Kidney capillary endothelial cell (primary cell): ENCODE measurements at regions not wholly inside any gene's neighbourhood (a gene's known extent, or its start where the extent isn't known, plus 50 kb on each side); places are given as distances from the start of the nearest gene placed in this dataset.
"Not testable (repeated sequence)": the region's sequence is repeated elsewhere in the genome, so short reads cannot be mapped to it uniquely, and the experiment has no call there.

Source experiments
- DNase-seq: peaks from one replicate; pipeline ENCODE4 v3.0.0-alpha.2; 2018; ENCODE audit warnings: low spot score

- DNase-seq: no peak
Measured at GRCh38 chr13:80552851-80553440, 212.0 kb upstream of the SPRY2 start.

DNA sequence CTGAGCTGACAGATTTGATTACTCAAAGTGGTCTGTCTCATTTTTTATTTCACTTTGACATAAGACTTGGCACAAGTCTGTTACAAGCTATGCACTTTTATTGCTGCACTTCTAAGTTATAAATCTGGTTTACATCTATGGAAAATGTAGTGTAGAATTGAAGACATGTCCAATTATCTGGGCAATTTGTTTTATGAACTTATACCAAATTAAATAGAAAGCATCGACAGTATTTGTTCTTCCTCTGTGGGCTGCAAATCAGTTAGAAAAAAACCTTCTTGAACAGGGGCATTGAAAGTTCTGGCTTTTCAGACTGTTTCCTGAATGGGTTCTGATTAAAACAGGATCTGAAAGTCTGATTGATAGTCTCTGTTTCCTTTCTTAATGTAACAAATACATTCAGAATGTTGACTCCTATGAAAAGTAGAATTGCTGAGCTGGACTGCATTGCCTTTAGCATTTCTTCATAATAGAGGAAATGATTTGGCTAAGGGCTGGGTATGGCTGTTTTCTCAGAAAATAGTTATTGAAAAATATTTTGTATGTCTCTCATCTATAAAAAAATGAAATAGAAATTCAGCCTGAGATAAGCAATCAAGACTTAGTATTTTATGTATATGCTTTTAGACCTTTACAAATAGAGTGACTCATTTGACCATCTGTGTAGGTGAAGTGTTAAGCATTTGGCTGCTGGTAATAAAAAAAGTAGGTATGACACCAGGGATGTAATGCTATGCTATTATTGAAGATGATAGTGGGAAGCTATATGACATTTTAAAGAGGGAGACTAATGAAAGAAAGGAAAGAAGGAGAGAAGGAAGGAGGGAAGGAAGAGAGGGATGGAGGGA lies 210.9 kb upstream of the SPRY2 start:
- DNase-seq: no peak

DNA sequence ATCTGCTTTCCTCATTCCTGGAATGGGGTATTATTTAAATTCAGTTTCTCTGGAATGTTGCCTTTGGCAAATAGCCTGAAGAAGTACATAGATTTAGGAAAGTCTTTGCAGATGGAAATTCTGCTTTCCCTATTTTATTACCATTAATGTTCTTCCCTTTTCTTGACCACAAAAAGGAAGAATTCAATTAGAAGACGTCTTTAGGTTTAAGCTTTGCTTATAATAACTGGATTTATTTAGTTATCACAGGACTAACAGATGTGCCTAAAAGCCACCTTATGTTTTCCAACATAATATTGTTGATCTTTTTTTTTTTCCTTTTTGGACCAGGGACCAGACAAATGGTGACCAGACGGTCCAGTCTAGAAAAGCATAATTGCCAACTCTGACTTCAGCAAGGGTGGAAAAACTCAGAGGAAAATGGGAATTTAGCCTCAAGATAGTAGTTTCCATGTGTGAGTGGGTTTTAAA lies 210.1 kb upstream of the SPRY2 start:
- DNase-seq: no peak

GRCh38 chr13:80548915-80549314 lies 208.0 kb upstream of the SPRY2 start:
- DNase-seq: no peak

- peak; percentile 7 for DNase-seq
Measured at GRCh38 chr13:80547885-80548825, 207.2 kb upstream of the SPRY2 start.

- no peak for DNase-seq
Measured at GRCh38 chr13:80547341-80547740, 206.4 kb upstream of the SPRY2 start.

- DNase-seq: no peak
Measured at GRCh38 chr13:80533175-80533574, 192.2 kb upstream of the SPRY2 start.

GRCh38 chr13:80530902-80531301 lies 190.0 kb upstream of the SPRY2 start:
- no peak for DNase-seq

DNA sequence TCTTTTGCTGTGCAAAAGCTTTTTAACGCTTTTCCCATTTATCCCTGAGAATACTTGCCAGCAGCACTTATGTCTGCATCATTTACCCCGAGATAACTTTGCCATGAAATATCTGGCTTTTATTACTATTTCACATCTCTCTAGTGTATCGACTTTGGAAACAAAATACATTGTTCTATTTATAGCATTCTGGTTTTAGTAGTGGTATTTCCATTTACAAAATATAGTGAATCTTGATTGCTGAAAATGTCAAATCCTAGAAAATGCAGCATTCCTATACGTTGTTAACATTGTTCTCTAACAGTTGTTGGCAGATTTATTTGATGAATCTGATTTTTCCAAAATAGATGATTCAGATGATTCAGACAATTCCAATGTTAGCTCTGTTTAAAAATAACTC lies 189.3 kb upstream of the SPRY2 start:
- no peak for DNase-seq

DNA sequence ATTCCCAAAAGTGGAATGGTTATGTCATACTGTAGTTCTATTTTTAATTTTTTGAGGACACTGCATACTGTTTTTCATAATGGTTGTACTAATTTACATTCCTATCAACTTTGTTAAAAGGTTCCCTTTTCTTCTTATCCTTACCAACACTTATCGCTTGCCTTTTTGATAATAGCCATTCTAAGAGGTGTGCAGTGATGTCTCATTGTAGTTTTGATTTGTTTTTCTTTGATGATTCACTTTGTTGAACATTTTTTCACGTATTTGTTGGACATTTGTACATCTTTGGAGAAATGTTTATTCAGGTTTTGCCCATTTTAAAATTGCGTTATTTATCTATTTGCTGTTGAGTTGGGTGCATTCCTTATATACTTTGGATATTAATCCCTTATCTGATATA lies 188.8 kb upstream of the SPRY2 start:
- no peak for DNase-seq

DNA sequence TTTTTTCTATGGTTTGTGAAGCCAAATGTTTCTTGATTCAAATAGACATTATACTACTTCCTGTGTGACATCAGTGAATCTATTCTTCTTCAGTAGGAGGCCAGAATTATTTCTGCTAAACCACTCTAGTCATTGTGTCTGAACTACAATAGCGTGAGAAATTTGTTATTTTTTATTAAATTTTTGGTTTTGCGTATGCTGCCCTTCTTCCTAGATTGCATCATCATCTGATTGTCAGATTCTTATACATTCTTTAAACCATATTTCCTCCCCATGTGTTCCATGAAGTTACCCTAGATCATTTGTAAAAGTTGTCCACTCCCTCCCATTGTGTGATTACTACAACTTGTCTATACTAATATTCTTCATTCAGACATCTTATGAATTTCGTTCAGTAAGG lies 187.8 kb upstream of the SPRY2 start:
- no peak for DNase-seq

GRCh38 chr13:80527400-80527799 lies 186.5 kb upstream of the SPRY2 start:
- DNase-seq: no peak

GRCh38 chr13:80524447-80525215 lies 183.7 kb upstream of the SPRY2 start:
- DNase-seq: peak; percentile 2

DNA sequence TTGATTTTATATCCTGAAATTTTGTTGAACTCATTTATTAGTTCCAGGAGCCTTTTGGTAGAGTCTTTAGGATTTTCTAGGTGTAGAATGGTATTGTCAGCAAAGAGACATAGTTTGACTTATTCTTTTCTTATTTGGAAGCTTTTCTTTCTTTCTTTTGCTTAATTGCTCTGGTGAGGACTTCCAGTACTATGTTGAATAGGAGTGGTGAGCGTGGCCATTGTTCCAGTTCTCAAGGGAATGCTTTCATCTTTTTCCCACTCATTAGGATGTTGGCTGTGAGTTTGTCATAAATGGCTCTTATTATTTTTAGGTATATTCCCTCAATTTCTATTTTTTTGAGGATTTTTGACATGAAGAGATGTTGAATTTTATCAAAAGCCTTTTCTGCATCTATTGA lies 182.2 kb upstream of the SPRY2 start:
- no peak for DNase-seq

GRCh38 chr13:80522463-80522862 lies 181.5 kb upstream of the SPRY2 start:
- not testable (repeated sequence) for DNase-seq

DNA sequence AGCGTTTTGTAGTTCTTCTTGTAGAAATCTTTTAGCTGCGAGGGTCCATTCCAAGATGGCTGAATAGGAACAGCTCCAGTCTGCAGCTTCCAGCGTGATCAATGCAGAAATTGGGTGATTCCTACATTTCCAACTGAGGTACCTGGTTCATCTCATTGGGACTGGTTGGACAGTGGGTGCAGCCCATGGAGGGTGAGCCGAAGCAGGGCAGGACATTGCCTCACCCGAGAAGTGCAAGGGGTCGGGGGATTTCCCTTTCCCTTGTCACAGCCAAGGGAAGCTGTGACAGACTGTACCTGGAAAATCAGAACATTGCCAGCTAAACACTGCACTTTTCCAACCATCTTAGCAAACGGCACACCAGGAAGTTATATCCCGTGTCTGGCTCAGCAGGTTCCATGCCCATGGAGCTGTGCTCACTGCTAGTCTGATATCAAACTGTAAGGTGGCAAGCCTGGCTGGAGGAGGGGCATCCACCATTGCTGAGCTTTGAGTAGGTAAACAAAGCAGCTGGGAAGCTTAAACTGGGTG lies 176.0 kb upstream of the SPRY2 start:
- no peak for DNase-seq

DNA sequence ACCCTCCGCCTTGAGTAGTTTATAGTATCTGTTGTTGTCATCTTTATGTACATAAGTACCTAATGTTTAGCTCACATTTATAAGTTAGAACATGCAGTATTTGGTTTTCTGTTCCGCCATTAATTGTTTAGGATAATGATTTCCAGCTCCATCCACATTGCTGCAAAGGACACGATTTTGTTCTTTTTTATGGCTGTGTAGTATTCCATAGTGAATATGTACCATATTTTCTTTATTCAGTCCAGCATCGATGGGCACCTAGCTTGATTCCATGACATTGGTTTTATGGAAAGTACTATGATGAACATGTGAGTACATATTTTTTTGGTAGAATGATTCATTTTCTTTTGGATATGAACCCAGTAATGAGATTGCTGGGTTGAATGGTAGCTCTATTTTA lies 174.4 kb upstream of the SPRY2 start:
- no peak for DNase-seq

DNA sequence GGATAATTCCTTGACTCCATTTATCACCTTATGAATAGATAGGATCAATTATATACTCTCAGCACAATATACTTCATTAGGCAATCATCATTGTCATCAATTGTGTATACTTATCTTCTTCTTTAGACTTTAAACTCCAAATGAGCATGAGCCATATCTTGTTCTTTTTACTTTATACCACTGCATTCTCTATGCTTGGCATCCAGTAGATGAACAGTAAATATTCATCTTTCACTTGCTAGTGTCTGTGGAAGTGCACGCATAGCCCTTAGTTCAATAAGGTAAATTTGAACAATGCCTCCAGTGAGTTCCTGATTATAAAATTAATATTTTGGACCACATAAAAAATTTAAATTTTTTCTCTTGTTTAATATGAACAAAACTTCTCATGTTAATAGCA lies 172.3 kb upstream of the SPRY2 start:
- no peak for DNase-seq

- DNase-seq: no peak
Measured at GRCh38 chr13:80510686-80511085, 169.8 kb upstream of the SPRY2 start.

DNA sequence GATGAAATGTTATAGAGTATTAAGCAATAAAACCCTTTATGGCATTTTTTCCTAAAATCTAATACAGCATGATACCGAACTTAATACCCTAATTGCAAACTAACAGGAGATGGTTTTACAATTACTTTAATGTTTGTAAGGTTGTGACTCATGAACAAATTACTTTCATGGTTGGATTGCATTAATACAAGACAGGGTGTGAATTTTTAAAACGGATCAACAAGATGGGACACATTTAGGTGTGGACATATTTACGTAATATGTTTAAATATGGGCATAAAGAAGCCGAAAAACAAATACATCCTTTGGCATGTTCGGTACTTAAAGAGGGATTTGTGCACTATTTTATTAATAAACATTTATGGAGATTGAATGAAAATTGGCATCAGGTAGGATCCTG lies 168.3 kb upstream of the SPRY2 start:
- DNase-seq: no peak

DNA sequence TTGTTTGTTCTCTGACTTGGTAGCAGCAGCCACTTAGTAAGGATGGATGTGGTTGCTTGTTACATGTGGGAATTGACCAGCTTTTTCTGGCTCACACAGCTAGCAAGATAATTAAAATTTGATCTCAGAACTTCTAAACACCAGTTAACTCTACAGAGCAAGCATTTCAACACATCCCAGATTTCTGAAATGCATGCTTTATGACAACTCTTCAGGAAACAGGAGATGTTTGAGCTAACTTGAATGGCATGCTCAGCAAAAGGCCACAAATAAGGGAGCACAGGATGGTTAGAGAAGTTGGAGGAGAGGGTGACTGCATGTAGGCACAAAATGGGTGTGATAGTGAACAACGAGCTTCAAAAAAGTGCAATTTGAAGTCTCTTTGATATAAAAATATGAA lies 167.1 kb upstream of the SPRY2 start:
- no peak for DNase-seq

DNA sequence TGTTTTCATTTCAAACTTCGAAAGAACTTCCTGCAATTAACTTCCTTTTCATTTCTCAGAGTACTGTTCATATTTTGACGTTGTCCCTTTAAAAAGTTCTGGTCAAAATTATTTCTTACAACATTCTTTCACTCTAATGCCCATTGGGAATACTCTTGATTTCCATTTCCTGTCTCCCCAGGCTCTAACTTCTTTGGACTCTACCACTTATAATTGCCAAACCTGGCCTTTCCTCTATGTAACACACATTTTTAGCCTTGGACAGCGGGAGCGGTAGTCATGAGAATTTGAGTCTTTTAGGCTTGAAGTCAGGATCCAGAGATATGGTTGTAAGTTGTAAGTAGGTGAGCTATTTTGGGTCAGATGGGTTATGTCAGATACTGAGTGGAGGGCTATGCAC lies 163.5 kb upstream of the SPRY2 start:
- no peak for DNase-seq
